Hematopoietic multipotent progenitor cell treated with erythropoietin and hydrocortisone succinate and interleukin-3 and kit ligand, for 17 days (in vitro differentiated cells): ENCODE measurements at regions not wholly inside any gene's neighbourhood (a gene's known extent, or its start where the extent isn't known, plus 50 kb on each side); places are given as distances from the start of the nearest gene placed in this dataset.

ENCODE experiments used
- DNase-seq: peaks from one replicate; pipeline ENCODE4 v3.0.0-alpha.2; 2015; ENCODE audit warnings: low spot score

- DNase-seq = no peak
Observed at GRCh38 chr2:129712676-129712985, 266.8 kb upstream of the RAB6C start.

- DNase-seq = no peak
Observed at GRCh38 chr2:129713337-129713736, 266.1 kb upstream of the RAB6C start.

- DNase-seq = no peak
Observed at GRCh38 chr2:129716781-129717559, 262.5 kb upstream of the RAB6C start.

GRCh38 chr2:129717560-129718130 is 261.8 kb upstream of the RAB6C start:
- DNase-seq = no peak

- DNase-seq = no peak
Observed at GRCh38 chr2:129719335-129719734, 260.1 kb upstream of the RAB6C start.

GRCh38 chr2:129720360-129720759 is 259.1 kb upstream of the RAB6C start:
- DNase-seq = no peak

GRCh38 chr2:129720761-129721160 is 258.7 kb upstream of the RAB6C start:
- no peak for DNase-seq

- DNase-seq = no peak
Observed at GRCh38 chr2:129721236-129721635, 258.2 kb upstream of the RAB6C start.

GRCh38 chr2:129721846-129722245 is 257.6 kb upstream of the RAB6C start:
- no peak for DNase-seq

- no peak for DNase-seq
Observed at GRCh38 chr2:129722306-129723019, 257.0 kb upstream of the RAB6C start.

GRCh38 chr2:129723277-129724020 is 256.0 kb upstream of the RAB6C start:
- no peak for DNase-seq

- no peak for DNase-seq
Observed at GRCh38 chr2:129724021-129724757, 255.3 kb upstream of the RAB6C start.

GRCh38 chr2:129726216-129726615 is 253.2 kb upstream of the RAB6C start:
- no peak for DNase-seq

GRCh38 chr2:129727286-129727685 is 252.2 kb upstream of the RAB6C start:
- no peak for DNase-seq

- no peak for DNase-seq
Observed at GRCh38 chr2:129728035-129728972, 251.2 kb upstream of the RAB6C start.

GRCh38 chr2:129729011-129729410 is 250.5 kb upstream of the RAB6C start:
- no peak for DNase-seq

- DNase-seq = no peak
Observed at GRCh38 chr2:129729646-129730045, 249.8 kb upstream of the RAB6C start.

- DNase-seq = no peak
Observed at GRCh38 chr2:129730979-129731378, 248.5 kb upstream of the RAB6C start.

GRCh38 chr2:129731907-129732629 is 247.4 kb upstream of the RAB6C start:
- DNase-seq = no peak

GRCh38 chr2:129732630-129733026 is 246.8 kb upstream of the RAB6C start:
- no peak for DNase-seq
